ENCODE measurements at regions not wholly inside any gene's neighbourhood (a gene's known extent, or its start where the extent isn't known, plus 50 kb on each side); places are given as distances from the start of the nearest gene placed in this dataset.
"Not testable (repeated sequence)": the region's sequence is repeated elsewhere in the genome, so short reads cannot be mapped to it uniquely, and the experiment has no call there.

DNA sequence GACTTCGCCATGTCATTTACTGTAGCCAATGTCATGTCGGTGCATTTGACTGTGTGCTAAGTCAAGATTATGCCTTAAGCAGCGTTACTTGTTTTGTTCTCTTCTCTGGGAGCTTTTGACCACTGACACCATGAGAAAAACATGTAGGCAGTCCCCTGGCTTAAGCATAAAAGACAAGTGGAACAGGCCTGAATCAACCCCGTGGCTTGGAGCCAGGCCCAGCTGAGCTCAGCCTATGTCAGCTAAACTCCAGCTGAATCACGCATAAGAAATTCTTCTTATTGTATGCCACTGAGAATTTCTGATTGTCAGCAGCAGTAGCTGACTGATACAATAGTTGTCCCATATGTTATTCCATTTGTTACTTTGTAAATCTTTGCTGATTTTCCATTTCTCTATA, 261.9 kb downstream of the CBLL2 start:
- peak; percentile 26 for DNase-seq (ENCODE audit: low read depth)

DNA sequence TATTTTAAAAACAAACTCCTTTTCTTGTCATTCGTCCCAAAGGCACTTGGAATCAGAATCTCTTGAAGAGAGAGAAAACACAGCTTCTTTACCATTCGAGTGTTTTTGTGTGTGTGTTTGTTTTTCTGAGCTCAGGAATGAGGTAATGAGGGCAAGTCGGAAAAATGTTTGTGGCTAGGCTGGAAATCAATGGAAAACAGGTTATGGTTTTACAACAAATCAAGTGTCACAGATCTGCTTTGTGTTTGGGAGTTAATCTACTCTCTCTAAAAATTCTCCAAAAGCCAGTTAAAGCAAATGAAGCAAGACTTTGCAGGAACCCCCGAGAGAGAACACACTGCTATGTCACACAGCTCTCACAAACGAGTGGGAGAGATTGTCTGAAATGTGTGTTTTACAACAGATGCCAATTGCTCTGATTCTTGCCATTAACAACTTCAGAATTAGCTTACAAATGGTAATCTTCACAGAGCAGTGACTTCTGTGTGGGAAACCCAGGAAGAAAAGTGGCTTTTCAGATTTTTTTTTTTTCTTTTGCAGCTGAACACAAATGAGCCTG, 264.1 kb downstream of the CBLL2 start:
- DNase-seq (ENCODE audit: low read depth): no peak

DNA sequence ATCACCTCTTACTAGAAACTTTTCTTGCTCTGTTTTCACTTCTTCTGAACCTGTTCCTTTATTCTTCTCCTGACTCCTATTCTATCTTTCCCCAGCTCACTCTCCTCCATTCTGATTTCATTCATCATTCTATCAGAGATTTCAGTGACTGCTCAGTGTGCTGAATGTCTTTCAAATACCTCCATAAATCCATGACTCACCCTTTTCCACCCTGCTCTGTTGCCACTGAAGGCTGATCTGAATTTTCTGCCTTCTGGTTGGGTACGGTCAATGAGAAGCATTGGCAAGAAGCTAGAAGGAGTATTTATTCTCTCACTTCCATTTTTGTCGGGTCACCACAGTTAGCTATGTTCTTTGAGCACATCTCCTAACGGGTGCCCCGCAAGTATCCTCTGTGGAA, 265.9 kb downstream of the CBLL2 start:
- no peak for DNase-seq (ENCODE audit: low read depth)

DNA sequence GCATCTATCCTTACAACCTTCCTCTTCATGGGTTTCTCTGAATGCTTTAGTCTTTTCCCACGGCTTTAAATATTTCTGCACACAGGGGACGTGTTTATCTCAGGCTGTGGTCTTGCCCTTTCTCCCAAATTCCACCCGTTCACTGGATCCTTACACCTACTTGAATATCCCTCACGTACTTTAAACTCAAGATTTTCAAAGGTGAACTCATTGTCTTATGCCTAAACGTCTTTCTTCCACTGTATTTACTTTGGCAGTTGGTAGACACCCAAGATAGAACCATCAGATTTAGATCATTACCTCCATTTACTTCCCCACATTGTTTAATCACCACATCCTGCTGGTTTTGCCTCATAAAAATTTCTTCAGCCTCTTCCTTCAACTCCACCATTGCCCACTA, 269.2 kb downstream of the CBLL2 start:
- no peak for DNase-seq (ENCODE audit: low read depth)

DNA sequence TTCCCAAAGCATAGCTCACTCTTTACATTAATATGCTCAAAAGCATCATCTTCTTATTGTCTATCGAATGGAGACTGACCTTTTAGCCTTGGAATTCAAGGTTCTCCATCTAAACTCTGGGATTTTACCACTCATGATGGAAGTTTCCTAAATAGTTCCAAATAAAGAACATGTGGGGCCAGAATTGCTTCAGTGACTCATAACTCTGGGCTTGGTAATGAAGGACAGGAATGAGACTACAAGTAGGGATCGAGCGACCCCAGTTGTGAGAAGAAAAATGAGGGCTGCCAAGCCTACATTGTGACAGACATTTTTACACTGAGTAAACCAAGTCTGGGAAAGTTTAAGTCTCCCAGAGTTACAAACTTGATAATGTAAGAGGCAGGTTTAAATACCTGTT, 269.9 kb downstream of the CBLL2 start:
- no peak for DNase-seq (ENCODE audit: low read depth)

DNA sequence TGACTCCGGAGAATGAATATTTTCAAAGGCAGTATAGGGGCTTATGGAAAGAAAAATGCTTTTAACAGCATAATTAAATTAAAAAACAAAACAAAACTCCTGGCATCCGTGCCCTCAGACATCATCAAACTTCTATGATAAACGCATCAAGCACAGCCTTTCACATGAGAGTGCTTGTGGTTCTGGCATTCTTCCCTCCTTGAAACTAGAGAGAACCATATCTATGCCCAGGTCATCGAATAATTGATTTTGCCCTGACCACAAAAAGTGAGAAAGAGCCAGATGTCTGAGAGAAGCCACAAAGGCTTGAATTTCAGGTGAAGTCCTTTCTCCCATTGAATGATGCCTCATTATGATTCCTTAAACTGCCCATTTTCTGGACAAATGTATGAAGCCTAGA, 286.8 kb downstream of the CBLL2 start:
- no peak for DNase-seq (ENCODE audit: low read depth)

DNA sequence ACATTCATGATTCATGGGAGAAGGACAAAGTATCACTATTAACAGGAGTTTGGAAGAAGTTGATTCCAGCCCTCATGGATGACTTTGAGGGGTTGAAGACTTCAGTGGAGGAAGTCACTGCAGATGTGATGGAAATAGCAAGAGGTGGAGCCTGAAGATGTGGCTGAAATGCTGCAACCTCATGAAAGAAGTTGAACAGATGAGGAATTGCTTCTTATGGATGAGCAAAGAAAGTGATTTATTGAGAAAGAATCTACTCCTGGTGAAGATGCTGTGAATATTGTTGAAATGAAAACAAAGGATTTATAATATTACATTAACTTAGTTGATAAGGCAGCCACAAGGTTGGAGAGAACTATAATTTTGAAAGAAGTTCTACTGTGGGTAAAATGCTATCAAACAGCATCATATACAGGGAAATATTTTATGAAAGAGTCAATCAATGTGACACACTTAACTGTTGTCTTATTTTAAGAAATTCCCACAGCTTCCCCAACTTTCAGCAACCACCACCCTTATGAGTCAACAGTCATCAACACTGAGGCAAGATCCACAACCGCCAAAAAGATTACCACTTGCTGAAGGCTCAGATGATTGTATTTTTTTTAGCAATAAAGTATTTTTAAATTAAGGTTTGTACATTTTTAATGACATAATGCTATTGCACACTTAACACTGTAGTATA, 302.6 kb downstream of the CBLL2 start:
- no peak for DNase-seq (ENCODE audit: low read depth)

DNA sequence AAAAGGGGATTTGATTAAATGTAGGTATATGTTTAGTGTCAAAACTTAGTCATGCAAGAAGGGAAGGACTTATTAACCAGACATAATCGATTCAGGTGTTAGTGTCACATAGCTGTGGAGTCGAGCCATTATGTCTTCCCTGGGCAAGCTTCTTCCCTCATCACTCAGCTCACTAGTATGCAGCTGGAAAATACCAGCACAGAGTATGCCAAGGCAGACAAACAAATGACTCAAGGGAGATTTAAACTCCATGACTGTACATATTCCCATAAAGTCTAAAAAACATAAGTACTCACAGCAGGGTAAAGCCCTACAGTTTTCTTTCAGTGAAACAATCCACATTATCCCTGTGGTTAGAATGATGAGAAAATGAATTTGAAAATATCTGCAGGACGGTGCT, 304.5 kb downstream of the CBLL2 start:
- DNase-seq (ENCODE audit: low read depth): peak; percentile 49

DNA sequence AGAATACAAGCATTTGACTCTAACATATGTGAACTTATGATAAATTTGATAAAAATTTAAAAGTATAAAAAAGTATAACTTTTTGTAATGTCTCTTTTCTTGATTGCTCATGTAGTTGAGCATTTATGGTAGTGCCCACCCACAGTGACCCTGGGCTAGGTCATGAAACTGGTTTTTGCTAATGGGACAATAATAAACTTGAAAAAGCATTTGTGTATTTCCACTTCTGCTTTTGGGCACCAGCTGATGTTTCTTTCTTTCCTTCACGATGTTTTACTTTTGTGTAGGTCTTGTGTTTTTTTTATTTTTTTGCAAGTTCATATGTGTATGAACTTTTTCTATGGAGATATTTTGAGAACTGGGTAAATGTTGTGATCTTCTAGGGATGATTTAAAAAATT, 313.1 kb downstream of the CBLL2 start:
- DNase-seq (ENCODE audit: low read depth): no peak

DNA sequence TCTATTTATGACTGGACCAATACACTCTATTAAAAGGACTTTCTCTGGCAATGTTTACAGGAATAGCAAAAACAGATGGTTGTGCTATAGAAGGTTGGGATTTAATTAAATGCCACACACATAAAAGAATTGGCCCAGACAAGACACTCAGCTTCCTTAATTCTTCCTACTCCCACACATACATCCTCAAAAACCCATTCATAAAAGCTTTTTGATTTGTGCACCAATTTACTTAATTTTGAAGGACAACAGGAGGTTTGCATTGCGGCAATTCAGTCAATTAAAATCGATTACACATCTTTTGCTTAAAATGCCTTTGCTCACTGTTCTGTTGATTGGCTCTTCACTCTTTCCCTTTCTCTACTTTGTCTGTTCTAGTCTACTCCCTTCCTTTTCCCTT, 317.1 kb downstream of the CBLL2 start:
- DNase-seq (ENCODE audit: low read depth): no peak

DNA sequence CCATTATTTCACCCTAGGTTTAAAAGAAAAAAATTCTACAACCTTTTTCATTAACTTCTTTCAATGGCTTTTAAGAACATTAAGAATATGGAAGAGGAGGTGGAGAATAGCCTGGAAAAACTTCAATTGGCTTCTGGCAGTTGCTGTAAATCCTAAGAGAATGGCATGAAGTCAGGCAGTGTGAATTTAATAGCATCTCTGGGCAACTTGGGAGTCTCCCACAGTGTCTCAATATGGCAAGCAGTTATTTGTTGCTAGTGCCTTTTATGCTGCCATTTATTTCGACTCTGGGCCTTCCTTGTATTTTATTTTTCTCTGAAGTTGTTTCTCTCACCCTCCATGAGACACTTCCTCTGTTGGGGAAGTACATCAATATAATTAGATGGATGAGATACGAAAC, 322.1 kb downstream of the CBLL2 start:
- no peak for DNase-seq (ENCODE audit: low read depth)

DNA sequence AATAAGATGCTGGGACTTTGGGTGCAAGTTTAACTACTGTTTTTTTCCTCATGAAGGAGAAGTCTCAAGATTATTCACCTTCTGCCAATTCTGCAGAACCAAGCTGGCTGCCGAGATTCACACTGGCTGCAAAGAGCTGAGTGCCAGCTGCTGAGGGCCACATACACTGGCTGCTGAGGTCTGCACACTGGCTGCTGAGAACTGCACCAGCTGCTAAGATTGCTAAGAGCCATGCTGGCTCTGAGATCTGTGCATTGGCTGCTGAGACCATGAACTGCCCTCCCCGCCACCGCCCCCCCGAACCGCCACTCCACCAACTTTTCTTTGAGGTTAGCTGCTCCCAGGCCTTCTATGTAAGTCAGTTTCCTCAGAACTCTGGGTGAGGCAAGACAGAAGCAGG, 330.3 kb downstream of the CBLL2 start:
- DNase-seq (ENCODE audit: low read depth): no peak

DNA sequence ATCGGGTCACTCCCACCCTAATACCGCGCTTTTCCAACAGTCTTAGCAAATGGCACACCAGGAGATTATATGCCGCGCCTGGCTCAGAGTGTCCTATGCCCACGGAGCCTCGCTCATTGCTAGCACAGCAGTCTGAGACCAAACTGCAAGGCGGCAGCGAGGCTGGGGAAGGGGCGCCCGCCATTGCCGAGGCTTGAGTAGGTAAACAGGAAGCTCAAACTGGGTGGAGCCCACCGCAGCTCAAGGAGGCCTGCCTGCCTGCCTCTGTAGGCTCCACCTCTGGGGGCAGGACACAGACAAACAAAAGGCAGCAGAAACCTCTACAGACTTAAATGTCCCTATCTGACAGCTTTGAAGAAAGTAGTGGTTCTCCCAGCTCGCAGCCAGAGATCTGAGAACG, 336.7 kb downstream of the CBLL2 start:
- not testable (repeated sequence) for DNase-seq (ENCODE audit: low read depth)

DNA sequence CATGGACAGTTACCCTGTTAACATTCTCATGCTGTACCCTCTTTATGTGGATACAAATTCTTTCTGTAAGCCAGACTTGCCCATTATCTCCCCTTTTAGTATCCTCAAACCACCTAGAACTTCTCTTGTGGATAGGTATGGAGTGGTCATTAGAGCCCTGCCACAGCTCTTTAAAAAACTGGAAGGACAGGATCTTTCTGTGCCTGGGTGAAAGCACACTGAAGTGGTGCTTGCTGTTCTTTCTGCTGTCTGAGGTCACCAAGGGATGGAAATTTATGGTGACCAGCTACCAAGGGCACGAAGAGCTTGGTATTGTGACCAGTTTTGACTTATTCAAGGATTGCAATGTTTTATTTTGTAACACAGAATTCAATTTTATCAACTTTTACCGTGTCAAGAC, 344.2 kb downstream of the CBLL2 start:
- DNase-seq (ENCODE audit: low read depth): no peak

DNA sequence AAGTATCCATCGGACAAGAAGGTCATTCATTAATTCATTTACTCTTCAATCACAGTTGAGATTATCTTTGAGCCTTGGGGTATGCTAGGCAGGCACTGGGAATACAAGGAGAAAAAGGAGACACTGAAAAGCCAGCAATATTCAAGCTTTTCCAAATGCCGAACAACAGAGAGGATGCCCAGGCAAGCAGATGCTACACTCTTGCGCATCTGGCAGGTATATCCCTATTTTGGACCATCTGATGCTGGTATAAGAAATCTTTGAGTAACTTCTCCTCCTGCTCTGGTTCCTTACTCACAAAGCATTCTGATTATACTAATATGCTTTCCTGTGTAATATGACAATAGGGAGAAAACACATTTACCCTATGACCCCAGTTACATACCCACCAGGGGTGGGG, 354.9 kb downstream of the CBLL2 start:
- no peak for DNase-seq (ENCODE audit: low read depth)

DNA sequence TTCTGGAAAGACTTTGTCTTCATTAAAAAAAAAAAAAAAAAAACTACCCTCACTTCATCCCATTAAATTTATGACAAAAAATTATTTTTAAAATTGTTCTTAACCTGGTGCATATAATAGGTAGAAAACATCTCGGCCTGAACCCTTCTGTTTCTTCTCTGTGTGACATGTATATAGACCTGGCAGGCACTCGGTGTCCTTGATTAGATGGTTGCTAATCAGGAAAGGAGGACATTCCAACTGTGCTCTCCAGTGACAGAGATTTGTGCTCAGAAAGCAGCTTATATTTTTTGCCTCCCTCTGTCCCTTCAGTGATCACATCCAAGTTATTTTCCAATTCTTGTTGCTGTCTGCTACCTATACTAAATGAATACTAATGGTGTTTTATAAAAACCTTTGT, 355.6 kb downstream of the CBLL2 start:
- DNase-seq (ENCODE audit: low read depth): no peak

DNA sequence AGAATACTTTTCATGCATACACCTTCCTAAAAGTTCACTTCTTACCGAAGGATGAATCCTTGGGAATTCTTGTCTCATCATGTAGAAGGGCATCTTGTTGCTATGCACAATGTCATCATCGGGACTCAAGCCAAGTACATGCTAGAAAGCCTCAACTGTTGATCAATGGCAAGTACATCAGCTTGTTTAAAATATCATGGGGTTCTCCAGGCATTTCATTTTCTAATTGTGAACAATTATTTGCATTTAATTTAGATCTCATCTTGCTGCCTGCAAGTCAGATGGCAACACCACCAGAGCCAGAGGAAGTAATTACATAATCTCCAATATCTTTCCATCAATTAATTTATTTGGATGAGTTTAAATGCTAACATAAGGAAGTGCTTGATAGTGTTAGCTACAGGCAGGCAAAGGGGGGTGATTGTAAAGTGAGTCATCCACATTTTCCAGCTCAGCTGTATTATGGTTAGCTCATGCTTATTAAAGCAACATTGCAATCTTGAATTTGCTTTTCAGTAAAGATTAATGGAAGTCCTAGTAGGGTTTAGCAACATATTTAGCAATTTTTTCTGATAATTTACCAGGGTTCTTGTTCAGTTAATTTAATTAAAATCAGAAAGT, 356.5 kb downstream of the CBLL2 start:
- DNase-seq (ENCODE audit: low read depth): no peak

DNA sequence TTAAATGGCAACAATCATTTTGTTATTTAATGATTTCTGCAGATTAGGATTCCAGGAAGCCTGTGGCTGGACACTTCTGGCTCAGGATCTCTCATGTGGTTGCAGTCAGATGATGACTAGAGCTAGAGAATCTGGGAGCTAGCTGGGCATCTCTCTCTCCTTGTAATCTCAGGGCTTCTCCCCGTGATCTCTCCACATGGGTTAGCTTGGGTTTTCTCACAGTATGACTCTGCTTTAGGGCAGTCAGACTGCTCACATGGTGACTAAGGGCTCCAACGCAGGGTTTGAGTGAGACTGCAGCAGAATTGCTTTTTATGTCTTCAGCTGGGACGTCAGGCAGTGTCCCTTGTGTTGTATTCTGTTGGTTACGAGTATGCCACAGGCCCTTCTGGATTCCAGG, 361.4 kb downstream of the CBLL2 start:
- no peak for DNase-seq (ENCODE audit: low read depth)

DNA sequence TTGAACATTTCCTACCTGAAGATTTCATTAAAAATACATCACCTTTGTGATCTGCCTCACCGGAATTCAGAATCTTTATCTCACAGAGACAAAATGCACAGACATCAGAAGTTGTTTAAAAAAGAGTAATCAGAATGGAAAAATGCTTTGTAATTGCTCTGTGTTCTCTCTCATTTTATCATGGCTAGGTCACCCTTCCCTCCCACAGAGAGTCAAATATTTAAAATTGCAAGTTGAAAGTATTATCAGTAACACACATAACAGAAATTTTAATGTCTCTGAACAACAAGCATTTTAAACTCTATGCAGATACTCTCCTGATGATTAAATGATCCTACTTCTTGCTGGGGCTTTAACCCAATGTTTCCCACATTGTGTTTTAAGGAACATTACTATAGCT, 362.0 kb downstream of the CBLL2 start:
- no peak for DNase-seq (ENCODE audit: low read depth)

DNA sequence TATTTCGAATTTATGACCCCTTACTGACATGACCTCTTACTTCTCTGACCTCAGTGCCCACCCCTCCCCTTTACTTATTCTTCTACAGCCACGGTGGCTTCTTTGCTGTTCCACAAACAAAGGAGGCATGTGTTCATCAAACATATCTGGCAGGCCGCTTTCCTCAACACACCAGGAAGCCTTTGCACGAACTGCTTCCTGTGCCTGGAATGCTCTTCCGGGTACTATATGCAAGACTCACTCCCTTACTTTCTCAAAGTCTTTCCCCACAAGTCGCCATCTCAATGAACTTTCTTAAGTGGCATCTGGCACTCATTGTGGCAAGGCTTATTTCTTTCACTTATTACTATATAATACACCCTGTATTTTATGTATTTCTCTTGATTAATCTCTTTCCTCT, 351.5 kb upstream of the DDX53 start:
- DNase-seq (ENCODE audit: low read depth): no peak

DNA sequence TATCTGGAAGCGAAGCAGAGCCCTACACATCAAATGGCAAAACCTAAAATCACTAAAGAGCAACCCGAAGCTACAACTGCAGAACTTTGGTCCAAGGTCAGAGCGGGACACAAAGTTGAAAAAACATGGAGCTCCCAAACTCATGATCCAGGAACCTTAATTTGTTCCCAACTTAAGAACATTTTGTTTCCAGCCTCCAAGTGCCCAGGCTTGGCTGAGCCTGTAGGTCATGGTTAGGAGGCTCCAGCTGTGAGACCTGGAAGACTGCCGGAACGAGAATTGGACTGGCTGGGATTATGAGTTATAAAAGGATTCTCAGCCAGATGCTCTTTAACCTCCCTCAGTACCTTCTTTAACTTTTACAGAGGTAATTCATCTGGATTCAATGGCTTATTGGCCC, 349.1 kb upstream of the DDX53 start:
- DNase-seq (ENCODE audit: low read depth): no peak

DNA sequence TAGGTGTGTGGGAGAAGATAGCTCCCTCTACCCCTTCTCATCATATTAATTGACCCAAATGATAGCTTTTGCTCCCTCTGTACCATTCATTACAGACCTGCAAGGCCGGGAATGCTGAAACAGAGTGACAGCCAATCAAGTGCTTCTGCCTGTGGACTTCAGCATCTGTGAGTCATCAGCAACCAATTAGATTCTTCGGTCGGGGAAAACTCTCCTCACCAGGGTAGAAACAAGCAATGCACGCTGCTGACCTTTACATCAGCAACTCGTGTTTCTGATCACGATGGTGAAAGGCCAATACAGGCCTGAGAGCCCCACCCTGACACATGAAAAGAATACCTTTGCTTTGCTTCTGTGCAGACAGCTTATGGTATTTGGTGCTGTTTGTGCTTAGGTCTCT, 347.2 kb upstream of the DDX53 start:
- DNase-seq (ENCODE audit: low read depth): no peak

DNA sequence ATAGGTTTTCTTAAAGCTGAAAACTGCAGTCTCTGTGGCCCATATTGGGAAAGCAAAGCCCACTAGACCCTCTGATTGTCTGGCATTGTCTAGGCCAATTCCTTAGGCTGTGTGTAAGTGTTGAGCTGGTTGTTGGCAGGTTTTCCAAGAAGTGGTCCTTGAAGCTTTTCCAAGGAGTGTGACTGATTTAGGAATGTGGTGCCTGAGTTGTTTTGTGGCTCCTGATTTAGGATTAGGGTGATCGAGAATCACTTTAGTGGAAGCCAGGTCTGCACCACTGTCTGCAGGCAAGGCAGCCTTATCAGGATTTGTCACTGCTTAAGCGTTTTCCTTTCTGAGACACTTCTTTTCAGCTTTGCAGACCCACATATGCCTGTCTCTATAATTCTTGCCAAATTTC, 339.0 kb upstream of the DDX53 start:
- DNase-seq (ENCODE audit: low read depth): no peak

DNA sequence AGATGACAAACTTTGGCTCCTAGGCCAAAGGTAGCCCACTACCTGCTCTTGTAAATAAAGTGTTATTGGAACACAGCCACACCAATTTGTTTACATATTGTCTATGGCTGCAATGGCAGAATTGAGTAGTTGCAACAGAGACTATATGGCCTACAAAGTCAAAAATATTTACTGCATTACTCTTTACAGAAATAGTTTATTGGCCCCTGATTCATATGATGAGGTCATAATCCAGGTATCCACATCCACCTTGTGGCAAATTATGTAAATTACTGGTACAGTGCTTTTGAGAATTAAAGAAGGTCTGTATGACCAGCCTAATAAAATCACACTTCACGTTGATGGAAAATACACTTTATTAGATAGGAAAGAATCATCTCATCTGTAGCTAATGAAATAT, 337.0 kb upstream of the DDX53 start:
- no peak for DNase-seq (ENCODE audit: low read depth)
